NB4 (cell line): ENCODE measurements at regions not wholly inside any gene's neighbourhood (a gene's known extent, or its start where the extent isn't known, plus 50 kb on each side); places are given as distances from the start of the nearest gene placed in this dataset.

Source experiments
- MYC ChIP-seq: IDR thresholded peaks from 2 replicates; pipeline ENCODE4 v1.6.1; 2011; ENCODE audit warnings: low read depth, low read length
- POLR2A ChIP-seq: IDR thresholded peaks from 2 replicates; pipeline ENCODE4 v1.6.1; 2011; ENCODE audit warnings: mild to moderate bottlenecking; ENCODE audit not compliant: insufficient read length; ENCODE audit errors: extremely low read depth
- TF ChIP-seq, protein P1 (sequence below): IDR thresholded peaks from one replicate; pipeline ENCODE4 v1.5.1; 2012; ENCODE audit warnings: low read depth, low read length

DNA sequence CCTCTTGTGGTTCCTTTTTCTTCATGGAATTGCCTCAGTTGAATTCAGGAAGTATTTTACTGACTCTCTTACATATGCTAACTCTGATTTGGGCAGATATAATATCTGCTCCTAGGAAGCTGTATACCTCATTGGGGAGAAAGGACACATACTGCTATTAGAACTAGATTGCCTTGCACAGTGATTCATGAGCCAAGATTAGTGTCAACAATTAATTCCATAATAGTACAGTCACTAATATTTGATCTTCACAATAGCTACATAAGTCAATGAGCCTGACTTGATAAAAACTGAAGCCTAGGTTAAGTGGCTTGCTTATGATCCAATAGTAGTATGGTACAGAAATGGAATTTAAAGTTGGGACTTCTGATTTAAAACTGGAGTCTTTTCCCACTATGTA is 127.6 kb downstream of the ETAA1 start:
- TF ChIP-seq, protein P1, sequence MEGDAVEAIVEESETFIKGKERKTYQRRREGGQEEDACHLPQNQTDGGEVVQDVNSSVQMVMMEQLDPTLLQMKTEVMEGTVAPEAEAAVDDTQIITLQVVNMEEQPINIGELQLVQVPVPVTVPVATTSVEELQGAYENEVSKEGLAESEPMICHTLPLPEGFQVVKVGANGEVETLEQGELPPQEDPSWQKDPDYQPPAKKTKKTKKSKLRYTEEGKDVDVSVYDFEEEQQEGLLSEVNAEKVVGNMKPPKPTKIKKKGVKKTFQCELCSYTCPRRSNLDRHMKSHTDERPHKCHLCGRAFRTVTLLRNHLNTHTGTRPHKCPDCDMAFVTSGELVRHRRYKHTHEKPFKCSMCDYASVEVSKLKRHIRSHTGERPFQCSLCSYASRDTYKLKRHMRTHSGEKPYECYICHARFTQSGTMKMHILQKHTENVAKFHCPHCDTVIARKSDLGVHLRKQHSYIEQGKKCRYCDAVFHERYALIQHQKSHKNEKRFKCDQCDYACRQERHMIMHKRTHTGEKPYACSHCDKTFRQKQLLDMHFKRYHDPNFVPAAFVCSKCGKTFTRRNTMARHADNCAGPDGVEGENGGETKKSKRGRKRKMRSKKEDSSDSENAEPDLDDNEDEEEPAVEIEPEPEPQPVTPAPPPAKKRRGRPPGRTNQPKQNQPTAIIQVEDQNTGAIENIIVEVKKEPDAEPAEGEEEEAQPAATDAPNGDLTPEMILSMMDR = no peak
- TF ChIP-seq POLR2A (no peak), MYC (no peak)
